ENCODE measurements at regions not wholly inside any gene's neighbourhood (a gene's known extent, or its start where the extent isn't known, plus 50 kb on each side); places are given as distances from the start of the nearest gene placed in this dataset.

DNA sequence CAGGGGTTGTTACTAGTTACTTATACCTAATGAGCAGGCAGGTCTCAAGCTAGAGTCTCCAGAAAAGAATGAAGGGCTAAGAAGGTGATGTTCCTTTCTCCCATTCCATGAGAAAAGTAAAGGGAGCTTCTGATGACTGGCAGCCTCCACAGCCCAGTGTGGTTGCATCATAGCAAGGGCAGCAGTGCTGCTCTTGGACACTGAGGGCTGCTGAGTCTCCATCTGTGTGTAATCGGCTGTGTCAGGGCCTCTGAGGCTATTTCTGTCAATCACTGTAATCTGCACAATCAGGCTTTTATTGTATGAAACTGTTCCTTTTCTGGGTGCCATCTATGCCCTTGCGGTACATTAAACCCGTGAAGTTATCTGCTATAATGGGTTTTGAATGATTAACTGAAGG, 164.1 kb upstream of the FBXO11 start:
- H2BK120ac ChIP-seq (ENCODE audit: low read depth, low read length): no peak overlapping the region
- H3K27ac ChIP-seq (replicated peaks; ENCODE audit: low read length): no peak overlapping the region
- no peak overlapping the region for H3K14ac ChIP-seq (ENCODE audit: low read length)
- no CpG with 5 or more reads among the region's 3 CpGs for WGBS, 2 donors (ENCODE audit: extremely low coverage in 2 of 2, insufficient read length in 2 of 2, insufficient replicate concordance in 1 of 2)
- no peak overlapping the region for H3K4ac ChIP-seq (ENCODE audit: low read length)
- H2BK5ac ChIP-seq (ENCODE audit: low read length): no peak overlapping the region
- H3K9me3 ChIP-seq (replicated peaks in 1 of 2; ENCODE audit: control insufficient read depth in 2 of 2, insufficient read depth in 1 of 2, low read depth in 1 of 2, low read length in 2 of 2): no peaks in the 10 kb centered on the region
- H2BK15ac ChIP-seq (ENCODE audit: low read length): no peak overlapping the region
- H4K8ac ChIP-seq (ENCODE audit: low read depth, low read length): no peak overlapping the region
- H3K4me3 ChIP-seq (ENCODE audit: low read length in 2 of 2): no peak overlapping the region
- no peaks in the 10 kb centered on the region for H3K79me1 ChIP-seq (ENCODE audit: low read depth, low read length)
- H2AK5ac ChIP-seq (ENCODE audit: low read depth, low read length): no peak overlapping the region
- no peak overlapping the region for H2AFZ ChIP-seq (ENCODE audit: low read length)
- H3K36me3 ChIP-seq (replicated peaks in 1 of 2; ENCODE audit: control insufficient read depth in 2 of 2, insufficient read depth in 2 of 2, low read length in 2 of 2): no peaks in the 10 kb centered on the region
- H3K4me1 ChIP-seq (ENCODE audit: control insufficient read depth in 2 of 2, insufficient read depth in 1 of 2, low read depth in 1 of 2, low read length in 2 of 2): peaks cover 0 to 4% of the 10 kb centered on the region in 2 donors
- no peak overlapping the region for H3K9ac ChIP-seq (ENCODE audit: low read depth, low read length, poor library complexity)
- H2BK12ac ChIP-seq (ENCODE audit: low read length): no peak overlapping the region
- H3K4me2 ChIP-seq (ENCODE audit: insufficient read depth, low read length, poor library complexity, severe bottlenecking): no peak overlapping the region
- H3K18ac ChIP-seq (ENCODE audit: low read length): no peak overlapping the region
- H3K23ac ChIP-seq (ENCODE audit: low read depth, low read length, poor library complexity): no peak overlapping the region
- no peak overlapping the region for H4K91ac ChIP-seq (ENCODE audit: low read depth, low read length, poor library complexity)
- no peaks in the 10 kb centered on the region for H3K27me3 ChIP-seq (ENCODE audit: control insufficient read depth in 3 of 3, insufficient read depth in 3 of 3, low read depth in 1 of 3, low read length in 3 of 3)
- DNase-seq (ENCODE audit: low spot score): no peak

DNA sequence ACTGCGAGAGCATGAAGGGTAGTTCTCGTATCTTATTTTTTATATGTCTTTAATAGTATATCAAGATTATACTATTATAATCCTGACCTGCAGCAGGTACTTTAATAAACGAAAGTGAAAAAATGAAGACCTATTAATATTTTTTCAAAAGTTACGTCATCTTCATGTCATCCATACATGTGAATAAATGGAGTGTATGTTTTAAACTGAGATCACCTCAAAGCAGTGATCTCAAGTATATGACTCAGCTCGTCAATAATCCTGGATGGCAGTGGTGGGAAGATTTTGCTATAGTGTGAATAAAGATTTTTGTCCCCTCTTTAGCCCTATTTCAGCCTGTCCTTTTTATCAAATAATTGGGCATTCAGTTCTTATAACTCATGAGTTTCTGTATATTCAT, 166.3 kb upstream of the FBXO11 start:
- H3K27me3 ChIP-seq (ENCODE audit: control insufficient read depth in 3 of 3, insufficient read depth in 3 of 3, low read depth in 1 of 3, low read length in 3 of 3): no peaks in the 10 kb centered on the region
- no peak overlapping the region for H2BK5ac ChIP-seq (ENCODE audit: low read length)
- no peak overlapping the region for H2AFZ ChIP-seq (ENCODE audit: low read length)
- no peak overlapping the region for H3K23ac ChIP-seq (ENCODE audit: low read depth, low read length, poor library complexity)
- no peaks in the 10 kb centered on the region for H3K9me3 ChIP-seq (replicated peaks in 1 of 2; ENCODE audit: control insufficient read depth in 2 of 2, insufficient read depth in 1 of 2, low read depth in 1 of 2, low read length in 2 of 2)
- H2BK15ac ChIP-seq (ENCODE audit: low read length): no peak overlapping the region
- DNase-seq (ENCODE audit: low spot score): no peak
- no peak overlapping the region for H2BK120ac ChIP-seq (ENCODE audit: low read depth, low read length)
- H3K14ac ChIP-seq (ENCODE audit: low read length): no peak overlapping the region
- H3K4me3 ChIP-seq (ENCODE audit: low read length in 2 of 2): no peak overlapping the region
- no peak overlapping the region for H3K27ac ChIP-seq (replicated peaks; ENCODE audit: low read length)
- H3K4me2 ChIP-seq (ENCODE audit: insufficient read depth, low read length, poor library complexity, severe bottlenecking): no peak overlapping the region
- H2AK5ac ChIP-seq (ENCODE audit: low read depth, low read length): no peak overlapping the region
- WGBS, 2 donors (ENCODE audit: extremely low coverage in 2 of 2, insufficient read length in 2 of 2, insufficient replicate concordance in 1 of 2): no CpG with 5 or more reads among the region's 5 CpGs
- H3K4ac ChIP-seq (ENCODE audit: low read length): no peak overlapping the region
- H4K8ac ChIP-seq (ENCODE audit: low read depth, low read length): no peak overlapping the region
- H3K36me3 ChIP-seq (replicated peaks in 1 of 2; ENCODE audit: control insufficient read depth in 2 of 2, insufficient read depth in 2 of 2, low read length in 2 of 2): no peaks in the 10 kb centered on the region
- H4K91ac ChIP-seq (ENCODE audit: low read depth, low read length, poor library complexity): no peak overlapping the region
- H3K4me1 ChIP-seq (ENCODE audit: control insufficient read depth in 2 of 2, insufficient read depth in 1 of 2, low read depth in 1 of 2, low read length in 2 of 2): peaks cover 0 to 4% of the 10 kb centered on the region in 2 donors
- H3K9ac ChIP-seq (ENCODE audit: low read depth, low read length, poor library complexity): no peak overlapping the region
- no peaks in the 10 kb centered on the region for H3K79me1 ChIP-seq (ENCODE audit: low read depth, low read length)
- no peak overlapping the region for H2BK12ac ChIP-seq (ENCODE audit: low read length)
- H3K18ac ChIP-seq (ENCODE audit: low read length): no peak overlapping the region

DNA sequence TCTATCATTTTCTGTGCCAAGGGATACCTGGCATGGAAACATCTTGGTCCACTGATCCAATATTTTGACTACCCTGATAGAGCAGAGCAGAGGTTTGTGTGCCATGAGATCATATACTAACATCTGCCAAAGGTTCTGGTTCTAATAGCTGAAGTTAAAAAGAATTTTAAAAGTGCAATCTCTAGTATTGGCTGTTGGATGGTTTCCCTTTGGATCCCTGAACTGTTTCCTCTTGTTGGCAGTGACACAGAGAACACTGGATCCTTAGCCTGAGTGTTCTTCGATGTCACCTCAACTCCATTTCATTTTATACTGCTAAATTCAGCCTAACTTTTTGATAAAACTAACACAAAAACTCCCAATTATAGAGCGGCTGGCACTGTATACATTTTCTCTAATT, 169.3 kb upstream of the FBXO11 start:
- H3K9me3 ChIP-seq (replicated peaks in 1 of 2; ENCODE audit: control insufficient read depth in 2 of 2, insufficient read depth in 1 of 2, low read depth in 1 of 2, low read length in 2 of 2): no peaks in the 10 kb centered on the region
- no peak overlapping the region for H2BK15ac ChIP-seq (ENCODE audit: low read length)
- no peak overlapping the region for H2AK5ac ChIP-seq (ENCODE audit: low read depth, low read length)
- no peak overlapping the region for H3K4me2 ChIP-seq (ENCODE audit: insufficient read depth, low read length, poor library complexity, severe bottlenecking)
- H2BK12ac ChIP-seq (ENCODE audit: low read length): no peak overlapping the region
- H3K4ac ChIP-seq (ENCODE audit: low read length): no peak overlapping the region
- DNase-seq (ENCODE audit: low spot score): no peak
- no peak overlapping the region for H3K18ac ChIP-seq (ENCODE audit: low read length)
- no CpG with 5 or more reads among the region's 2 CpGs for WGBS, 2 donors (ENCODE audit: extremely low coverage in 2 of 2, insufficient read length in 2 of 2, insufficient replicate concordance in 1 of 2)
- H2BK5ac ChIP-seq (ENCODE audit: low read length): no peak overlapping the region
- H3K14ac ChIP-seq (ENCODE audit: low read length): no peak overlapping the region
- no peak overlapping the region for H3K4me3 ChIP-seq (ENCODE audit: low read length in 2 of 2)
- no peak overlapping the region for H4K91ac ChIP-seq (ENCODE audit: low read depth, low read length, poor library complexity)
- H3K79me1 ChIP-seq (ENCODE audit: low read depth, low read length): no peaks in the 10 kb centered on the region
- H3K36me3 ChIP-seq (replicated peaks in 1 of 2; ENCODE audit: control insufficient read depth in 2 of 2, insufficient read depth in 2 of 2, low read length in 2 of 2): no peaks in the 10 kb centered on the region
- H3K27ac ChIP-seq (replicated peaks; ENCODE audit: low read length): no peak overlapping the region
- peaks cover 0 to 4% of the 10 kb centered on the region in 2 donors for H3K4me1 ChIP-seq (ENCODE audit: control insufficient read depth in 2 of 2, insufficient read depth in 1 of 2, low read depth in 1 of 2, low read length in 2 of 2)
- H3K23ac ChIP-seq (ENCODE audit: low read depth, low read length, poor library complexity): no peak overlapping the region
- no peak overlapping the region for H3K9ac ChIP-seq (ENCODE audit: low read depth, low read length, poor library complexity)
- H2AFZ ChIP-seq (ENCODE audit: low read length): no peak overlapping the region
- H2BK120ac ChIP-seq (ENCODE audit: low read depth, low read length): no peak overlapping the region
- H3K27me3 ChIP-seq (ENCODE audit: control insufficient read depth in 3 of 3, insufficient read depth in 3 of 3, low read depth in 1 of 3, low read length in 3 of 3): peaks cover 0 to 2% (median 0%) of the 10 kb centered on the region in 3 experiments
- H4K8ac ChIP-seq (ENCODE audit: low read depth, low read length): no peak overlapping the region

DNA sequence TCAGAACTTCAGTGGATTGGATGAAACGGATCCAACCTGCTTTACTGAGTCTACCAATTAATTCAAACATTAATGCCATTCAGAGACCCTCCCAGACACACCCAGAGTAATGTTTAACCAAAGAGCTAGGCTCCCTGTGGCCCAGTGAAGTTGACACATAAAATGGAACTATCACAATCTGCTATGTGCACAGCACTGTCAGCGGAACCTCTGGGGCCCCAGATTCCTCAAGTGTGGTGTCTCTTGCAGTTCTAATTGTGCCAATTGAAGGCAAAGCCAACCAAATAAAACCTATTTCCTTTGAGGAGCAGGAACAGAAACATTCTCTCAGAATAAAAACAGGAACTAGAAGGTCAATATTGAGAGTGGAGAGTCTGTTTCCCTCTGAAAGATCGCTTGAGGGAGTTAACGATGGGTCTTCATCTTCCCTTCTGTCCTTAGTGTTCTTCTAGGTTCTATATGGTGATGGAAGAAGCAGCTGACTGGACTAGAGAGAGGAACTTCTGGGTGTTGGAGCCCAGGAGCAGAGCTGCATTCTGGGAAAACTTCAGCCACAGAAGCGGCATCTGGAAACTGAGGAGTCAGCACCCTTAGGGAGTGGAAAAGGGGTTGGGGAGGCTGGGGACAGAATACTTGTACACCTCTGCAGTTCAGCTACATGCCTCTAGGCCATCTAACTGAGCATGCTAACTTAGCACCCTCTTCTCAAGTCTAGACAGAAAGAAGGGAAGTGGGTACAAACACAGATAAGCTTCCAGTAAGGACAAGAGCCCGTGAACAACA, 174.4 kb upstream of the FBXO11 start:
- Histone ChIP-seq H3K27ac (replicated peaks; ENCODE audit: low read length) (no peak overlapping the region), H2BK12ac (ENCODE audit: low read length) (no peak overlapping the region), H3K4me3 (ENCODE audit: low read length in 2 of 2) (no peak overlapping the region), H3K14ac (ENCODE audit: low read length) (no peak overlapping the region), H2AK5ac (ENCODE audit: low read depth, low read length) (no peak overlapping the region), H4K8ac (ENCODE audit: low read depth, low read length) (no peak overlapping the region), H3K18ac (ENCODE audit: low read length) (no peak overlapping the region), H3K4ac (ENCODE audit: low read length) (no peak overlapping the region), H2BK5ac (ENCODE audit: low read length) (no peak overlapping the region), H4K91ac (ENCODE audit: low read depth, low read length, poor library complexity) (no peak overlapping the region), H3K36me3 (replicated peaks in 1 of 2; ENCODE audit: control insufficient read depth in 2 of 2, insufficient read depth in 2 of 2, low read length in 2 of 2) (no peaks in the 10 kb centered on the region), H3K27me3 (ENCODE audit: control insufficient read depth in 3 of 3, insufficient read depth in 3 of 3, low read depth in 1 of 3, low read length in 3 of 3) (peaks cover 0 to 2% (median 0%) of the 10 kb centered on the region in 3 experiments), H2BK15ac (ENCODE audit: low read length) (no peak overlapping the region), H3K4me1 (ENCODE audit: control insufficient read depth in 2 of 2, insufficient read depth in 1 of 2, low read depth in 1 of 2, low read length in 2 of 2) (no peaks in the 10 kb centered on the region), H3K23ac (ENCODE audit: low read depth, low read length, poor library complexity) (no peak overlapping the region), H2BK120ac (ENCODE audit: low read depth, low read length) (no peak overlapping the region), H3K9me3 (replicated peaks in 1 of 2; ENCODE audit: control insufficient read depth in 2 of 2, insufficient read depth in 1 of 2, low read depth in 1 of 2, low read length in 2 of 2) (no peaks in the 10 kb centered on the region), H2AFZ (ENCODE audit: low read length) (no peak overlapping the region), H3K9ac (ENCODE audit: low read depth, low read length, poor library complexity) (no peak overlapping the region), H3K4me2 (ENCODE audit: insufficient read depth, low read length, poor library complexity, severe bottlenecking) (no peak overlapping the region), H3K79me1 (ENCODE audit: low read depth, low read length) (no peaks in the 10 kb centered on the region)
- DNase-seq (ENCODE audit: low spot score): no peak
- WGBS, 2 donors (ENCODE audit: extremely low coverage in 2 of 2, insufficient read length in 2 of 2, insufficient replicate concordance in 1 of 2): no CpG with 5 or more reads among the region's 6 CpGs
